ENCODE measurements at regions not wholly inside any gene's neighbourhood (a gene's known extent, or its start where the extent isn't known, plus 50 kb on each side); places are given as distances from the start of the nearest gene placed in this dataset.

DNA sequence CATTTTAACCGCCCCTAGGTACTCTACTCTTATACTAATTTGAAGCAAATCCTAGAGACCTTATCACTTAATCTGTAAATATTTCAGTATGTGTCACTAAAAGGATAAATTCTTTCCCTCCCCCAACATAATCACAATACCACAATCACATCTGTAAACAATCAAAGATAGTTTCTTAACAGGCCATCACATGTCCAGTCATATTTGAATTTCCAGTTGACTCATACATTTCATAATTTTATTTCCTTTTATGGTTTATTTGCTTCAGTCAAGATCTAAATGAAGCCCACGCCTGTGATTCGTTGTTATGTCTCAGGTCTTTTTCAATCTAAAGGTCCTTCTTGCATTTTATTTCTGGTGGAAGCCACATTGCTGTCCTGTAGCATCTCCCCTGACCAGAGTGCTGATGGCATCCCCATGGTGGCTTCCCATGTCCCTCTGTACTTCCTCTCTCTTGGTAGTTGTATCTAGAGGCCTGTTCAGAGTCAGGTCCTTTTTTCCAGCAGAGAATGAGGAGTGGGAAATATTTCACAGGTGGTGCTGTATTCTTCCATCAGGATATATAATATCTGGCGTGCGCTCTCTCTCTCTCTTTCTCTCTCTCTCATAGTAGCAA is 128.6 kb upstream of the SLC22A23 start:
- DNase-seq, result no peak

DNA sequence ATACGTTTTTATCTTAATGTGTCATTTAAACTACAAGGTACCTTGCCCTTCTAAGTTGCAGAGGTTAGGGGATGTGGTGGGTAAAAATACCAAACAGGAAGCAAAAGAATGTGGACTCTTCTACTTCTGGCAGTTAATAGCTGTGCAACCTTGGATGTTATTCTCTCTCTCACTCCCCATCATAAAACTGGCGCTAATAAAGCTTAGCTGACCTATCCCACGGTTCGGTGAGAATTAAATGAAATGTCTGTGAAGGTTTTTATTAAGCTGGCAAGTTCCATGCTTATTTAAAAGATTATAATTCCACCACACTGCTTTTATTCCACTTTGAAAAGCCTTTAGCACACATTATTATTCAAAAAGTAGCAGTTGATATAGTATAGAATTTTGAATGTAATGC is 127.8 kb upstream of the SLC22A23 start:
- DNase-seq, result no peak

DNA sequence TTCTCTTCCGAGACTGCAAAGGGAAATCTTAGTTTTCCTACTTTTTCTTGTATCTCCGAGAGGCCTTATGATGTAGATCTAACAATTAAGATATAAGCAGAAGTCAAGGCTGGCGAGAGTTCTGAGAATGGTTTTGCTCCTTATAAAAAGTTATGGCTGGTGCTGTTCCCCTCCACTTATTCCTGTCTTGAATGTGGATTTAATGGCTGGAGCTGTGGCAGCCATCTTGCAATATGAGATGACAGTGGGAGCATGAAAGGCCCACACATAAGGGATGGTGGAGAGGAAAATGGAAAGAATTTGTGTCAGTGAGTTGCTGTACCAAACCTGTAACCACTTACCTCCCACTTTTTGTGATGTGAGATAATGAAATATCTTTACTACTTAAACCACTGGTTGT is 124.6 kb upstream of the SLC22A23 start:
- DNase-seq, result no peak

DNA sequence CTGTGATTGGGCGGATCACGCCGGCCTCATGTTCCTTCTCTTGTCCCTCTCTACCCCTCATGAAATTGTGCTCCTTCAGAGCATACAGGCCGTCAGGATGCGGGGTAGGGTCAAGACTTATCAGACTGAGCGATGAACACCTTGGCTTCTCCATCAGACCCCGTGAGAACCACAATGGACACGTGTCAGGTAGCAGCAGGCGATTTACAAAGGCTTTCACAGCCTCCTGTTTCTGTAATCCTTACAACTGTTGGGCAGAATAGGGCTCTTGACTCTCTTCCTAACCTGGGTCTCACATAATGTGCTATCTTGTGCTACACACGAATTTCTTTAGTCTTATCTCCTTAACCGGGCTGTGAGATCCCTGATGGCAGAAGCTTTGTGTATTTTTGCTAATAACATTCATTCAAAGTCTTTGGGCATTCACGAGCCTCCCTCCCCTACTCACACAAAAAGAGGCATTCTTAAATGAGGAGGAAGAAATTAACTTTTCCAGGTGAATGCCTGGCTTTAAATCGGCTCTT is 122.9 kb upstream of the SLC22A23 start:
- no peak for DNase-seq

DNA sequence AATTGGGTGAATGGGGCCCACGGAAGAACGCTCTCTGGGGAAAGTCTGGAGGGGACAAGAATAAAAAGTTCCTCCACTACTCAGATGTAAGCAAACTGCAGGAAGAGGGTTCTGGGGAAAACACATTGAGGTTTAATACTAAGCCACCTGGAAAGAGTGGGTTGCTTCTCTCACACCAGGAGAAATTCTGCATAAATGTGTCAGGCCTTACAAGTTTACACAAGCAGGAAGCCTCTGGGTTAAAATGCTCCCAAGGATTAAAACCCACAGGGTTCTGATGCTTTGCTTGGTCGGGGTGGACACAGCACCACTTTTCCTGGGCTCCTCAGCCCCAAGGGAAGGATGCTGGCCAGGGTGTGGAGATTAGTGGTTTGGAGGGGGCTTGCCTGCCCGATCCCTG is 122.1 kb upstream of the SLC22A23 start:
- no peak for DNase-seq

DNA sequence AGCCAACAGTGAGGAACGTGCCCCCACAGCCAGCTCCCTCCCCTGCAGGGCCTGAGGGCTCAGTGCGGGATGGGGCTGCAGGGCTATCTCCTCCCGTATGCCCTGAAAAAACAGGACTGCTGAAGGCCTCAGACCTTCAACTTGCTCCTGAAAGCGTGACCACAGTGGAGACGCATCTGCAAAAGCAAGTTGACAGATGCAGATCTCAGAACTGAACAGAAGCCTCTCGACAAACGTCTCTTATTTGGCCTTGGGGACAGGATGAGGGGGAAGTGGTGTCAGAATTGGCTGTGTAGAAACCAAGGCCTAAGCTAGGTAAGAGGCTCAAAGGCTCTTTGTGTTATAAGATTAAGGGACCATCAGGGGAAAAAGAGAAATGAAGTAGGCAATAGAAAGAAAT is 120.7 kb upstream of the SLC22A23 start:
- no peak for DNase-seq

DNA sequence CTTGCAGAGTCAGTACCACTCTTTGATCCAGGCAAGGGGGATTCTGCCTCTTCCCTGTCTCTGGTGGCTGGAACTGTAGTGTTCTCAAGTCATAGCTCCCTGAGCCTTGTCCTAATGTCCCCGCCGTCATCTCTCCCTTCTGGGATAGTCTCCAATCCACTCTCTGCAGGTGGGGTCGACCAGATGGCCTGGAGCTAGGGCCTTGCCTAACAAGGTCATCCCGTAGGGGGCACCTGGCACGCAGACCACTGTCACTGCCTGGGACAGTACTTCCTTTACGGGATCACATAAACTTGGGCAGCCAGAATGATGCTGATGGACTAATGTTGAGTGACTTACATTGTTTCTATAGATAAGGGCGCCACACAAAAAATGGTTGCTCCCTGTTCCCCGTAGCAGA is 118.9 kb upstream of the SLC22A23 start:
- DNase-seq, result no peak

DNA sequence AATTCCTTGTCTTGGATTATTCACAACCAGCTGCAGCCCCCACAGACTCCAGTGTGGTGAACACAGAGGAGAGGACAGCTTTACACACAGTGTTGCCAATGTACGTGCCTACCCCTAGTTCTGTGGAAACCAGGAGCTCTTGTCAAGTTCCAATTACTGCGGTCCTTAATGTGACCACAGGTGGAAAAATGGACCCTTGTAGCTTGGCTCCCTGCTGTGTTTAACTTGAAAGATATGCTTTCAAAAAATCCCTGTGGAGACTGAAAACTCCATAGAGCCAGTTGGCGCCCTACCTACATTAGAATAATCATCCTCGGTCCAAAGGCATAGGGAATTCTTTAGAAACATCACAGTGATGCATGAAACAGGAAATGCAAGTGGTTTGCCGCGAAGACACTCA is 118.3 kb upstream of the SLC22A23 start:
- no peak for DNase-seq

DNA sequence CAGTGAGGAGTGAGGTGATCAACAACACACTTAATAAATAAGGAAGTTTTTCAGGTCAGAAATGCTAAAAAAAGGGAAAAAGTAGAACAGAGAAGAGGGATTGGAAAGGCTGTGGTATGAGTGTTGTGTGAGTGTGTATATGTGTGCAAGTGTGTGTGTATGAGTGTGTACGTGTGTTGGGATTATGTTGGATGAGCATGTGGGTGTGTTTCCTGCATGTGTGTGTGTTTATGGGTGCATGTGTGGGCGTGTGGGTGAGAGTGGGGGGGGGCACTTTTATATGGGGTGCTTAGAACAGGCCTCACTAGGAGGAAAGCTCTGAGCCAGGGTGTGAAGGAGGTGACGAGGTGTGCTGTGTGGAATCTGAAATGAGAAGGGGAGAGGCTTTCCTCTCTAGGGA is 116.8 kb upstream of the SLC22A23 start:
- DNase-seq, result no peak

DNA sequence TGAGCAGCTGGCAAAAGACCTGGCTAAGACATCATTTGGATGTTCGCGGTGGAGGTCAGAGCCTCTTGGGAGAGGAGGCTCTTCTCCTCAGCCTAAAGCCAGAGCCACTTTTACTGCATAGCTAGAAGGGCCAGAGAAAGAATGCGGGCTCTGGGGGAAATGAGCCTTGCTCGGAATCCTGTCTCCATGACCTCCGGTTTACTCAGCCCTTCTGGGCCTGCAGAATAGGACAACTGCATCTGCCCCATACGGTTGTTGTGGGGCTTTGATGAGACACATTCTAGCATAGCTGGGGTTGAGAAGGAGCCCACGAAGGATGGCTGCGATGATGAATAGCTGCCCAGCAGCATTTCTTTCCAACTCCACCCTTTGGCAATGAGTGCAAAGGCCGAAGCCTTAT is 115.0 kb upstream of the SLC22A23 start:
- DNase-seq, result no peak

DNA sequence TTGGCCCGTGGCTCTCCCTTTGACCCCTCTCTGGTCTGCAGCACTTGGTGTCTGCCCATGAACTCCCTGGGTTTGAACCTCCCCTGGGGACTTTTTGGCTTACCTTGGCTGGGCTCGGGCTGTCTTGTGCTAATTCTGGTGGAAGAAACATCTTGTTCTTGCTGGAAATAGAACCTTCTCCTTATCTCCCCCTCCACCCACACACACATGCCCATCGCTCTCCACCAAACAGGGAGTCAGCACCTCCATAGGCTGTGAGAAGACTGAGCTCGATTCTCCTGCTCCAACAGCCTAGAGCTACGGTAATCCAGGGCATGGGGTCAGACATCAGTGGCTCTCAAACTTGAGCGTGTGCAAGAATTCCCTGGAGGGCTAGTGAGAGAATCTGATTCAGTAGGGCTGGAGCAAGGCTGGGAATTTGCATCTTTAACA is 114.4 kb upstream of the SLC22A23 start:
- DNase-seq, result no peak

DNA sequence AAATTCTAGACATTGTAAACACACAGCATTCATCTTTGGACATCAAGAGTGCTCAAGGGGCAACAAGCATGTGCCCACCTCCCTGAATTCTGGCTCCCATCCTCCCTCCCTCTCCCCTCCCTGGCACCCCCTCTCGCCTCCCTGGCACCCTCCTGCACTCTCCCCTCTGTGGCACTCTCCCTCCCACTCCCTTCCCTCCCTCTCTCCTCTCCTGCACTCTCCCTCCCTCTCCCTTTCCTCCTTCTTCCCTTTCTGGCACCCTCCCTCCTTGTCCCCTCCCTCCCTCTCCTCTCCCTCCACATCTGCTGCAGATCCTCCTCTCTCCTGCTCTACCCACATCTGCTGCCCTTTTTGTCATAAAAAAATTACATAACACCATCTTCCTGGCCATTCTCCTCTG is 113.0 kb upstream of the SLC22A23 start:
- DNase-seq, result no peak

DNA sequence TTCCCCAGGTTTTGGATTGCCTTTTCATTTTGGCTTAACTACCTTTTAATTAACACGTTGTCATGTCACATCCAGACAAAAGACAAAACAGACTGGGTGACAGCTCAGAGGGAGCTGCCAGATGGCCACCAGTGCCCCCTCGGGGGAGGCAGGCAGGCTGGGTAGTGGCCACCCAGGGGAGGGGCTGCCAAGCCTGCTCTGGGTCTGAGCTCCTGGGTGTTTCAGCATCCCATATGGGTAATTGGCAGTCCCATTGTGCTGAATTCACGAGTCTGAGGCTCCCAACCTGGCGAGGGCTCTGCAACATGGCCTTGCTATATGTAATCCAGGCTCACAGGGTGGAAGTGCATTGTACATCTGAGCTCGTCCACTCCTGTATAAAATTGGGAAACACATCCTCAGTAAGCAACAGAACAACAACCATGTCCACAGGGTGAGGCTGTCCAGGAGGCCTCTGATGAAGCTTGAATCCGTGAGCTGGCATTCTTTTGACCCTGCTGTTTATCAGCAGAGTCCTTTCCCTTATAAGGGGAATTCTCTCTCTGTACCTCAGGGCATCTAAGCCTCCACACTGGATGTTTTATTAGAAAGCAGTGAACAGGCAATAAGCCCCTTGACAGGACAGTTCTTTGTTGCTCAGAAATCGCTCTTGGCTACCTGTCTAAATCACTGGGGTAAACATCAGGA is 111.7 kb upstream of the SLC22A23 start:
- no peak for DNase-seq

DNA sequence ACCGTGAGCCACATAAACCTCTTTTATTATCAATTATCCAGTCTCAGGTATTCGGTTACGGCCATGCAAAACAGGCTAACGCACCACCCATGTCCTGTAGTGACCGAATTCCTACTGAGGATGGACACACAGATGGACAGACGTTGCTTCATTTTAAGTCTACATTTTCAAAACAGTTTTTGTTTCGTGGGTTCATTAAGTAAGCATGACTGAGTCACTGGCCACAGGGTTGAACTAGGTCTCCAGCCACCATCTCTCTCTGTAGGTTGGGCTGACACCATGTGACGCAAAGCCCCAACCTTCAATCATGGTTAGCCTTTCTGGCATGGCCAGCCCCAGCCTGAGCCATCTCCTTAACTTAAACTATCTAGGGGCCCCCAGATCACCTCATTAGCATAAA is 110.0 kb upstream of the SLC22A23 start:
- DNase-seq, result peak; percentile 41

DNA sequence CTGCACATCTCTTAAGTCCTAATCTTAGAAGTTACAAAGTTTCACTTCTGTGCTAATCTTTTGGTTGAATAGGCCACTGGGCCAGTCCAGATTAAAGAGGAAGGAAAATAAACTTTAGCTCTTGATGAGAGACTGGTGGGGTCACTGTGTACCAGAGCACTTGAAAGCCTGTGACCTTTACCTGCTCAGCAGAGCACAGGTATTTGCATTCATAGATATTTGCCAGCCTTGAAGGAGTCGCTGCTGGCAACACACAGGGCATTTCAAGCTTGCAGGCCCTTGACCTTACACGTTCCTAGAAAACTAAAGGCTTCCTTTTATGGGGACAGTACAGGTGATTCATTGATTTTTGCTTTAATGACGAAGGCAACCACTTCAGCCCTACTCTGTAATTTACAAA is 108.4 kb upstream of the SLC22A23 start:
- no peak for DNase-seq

DNA sequence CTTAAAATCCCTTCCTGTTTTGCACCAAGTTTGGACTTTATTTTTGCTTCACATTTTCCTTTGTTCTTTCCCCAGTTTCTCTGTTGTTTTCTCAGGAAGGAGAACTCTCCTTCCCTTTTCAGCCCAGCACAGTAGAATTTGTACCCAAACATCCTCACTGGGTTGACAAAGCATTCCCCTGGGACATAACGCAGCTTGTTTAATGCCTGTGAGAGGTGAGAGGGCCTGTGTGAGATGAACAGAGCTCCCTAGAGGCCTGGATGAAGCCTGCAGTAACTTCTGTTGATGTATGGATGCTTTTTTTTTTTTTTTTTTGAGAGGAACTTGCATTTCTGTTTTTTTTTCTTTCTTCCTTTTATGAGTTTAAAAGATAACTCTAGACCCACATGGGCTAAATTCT is 104.9 kb upstream of the SLC22A23 start:
- no peak for DNase-seq

DNA sequence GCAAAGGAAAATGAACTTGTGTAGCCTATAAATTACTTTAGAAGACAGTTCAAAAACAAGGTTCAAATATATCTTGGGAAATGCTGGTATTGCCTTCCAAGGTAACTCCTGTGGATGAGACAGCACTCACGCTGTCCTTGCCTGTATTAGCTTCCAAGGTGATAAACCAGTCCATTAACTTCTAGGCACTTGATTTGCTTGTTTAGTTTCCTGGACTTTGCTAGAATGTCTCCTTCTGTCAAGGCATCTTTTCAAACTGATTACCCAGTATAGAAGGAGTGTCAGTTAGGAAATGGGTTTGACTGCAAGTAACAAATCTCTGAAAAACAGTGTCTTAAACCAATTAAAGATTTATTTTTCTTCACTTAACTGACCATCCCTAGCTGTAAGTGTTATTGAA is 103.4 kb upstream of the SLC22A23 start:
- DNase-seq, result no peak

DNA sequence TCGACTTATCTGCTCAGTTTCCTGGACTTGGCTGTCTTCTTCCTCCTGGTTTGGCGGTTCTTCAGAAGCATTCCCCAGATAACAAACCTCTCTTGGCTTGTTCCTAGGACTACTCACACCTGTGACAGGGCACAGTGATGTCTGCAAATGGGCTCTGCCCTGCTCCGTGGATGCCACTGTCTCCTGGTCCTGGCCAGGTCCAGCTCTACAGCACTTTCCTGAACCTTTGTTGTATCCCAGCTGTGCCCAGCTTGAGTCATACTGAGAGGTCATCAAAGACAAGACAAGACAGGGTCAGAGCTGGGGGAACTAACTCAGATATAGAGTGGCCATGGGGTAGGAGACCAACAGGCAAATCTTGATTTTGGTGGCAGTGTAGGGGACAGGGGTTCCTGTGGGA is 102.7 kb upstream of the SLC22A23 start:
- no peak for DNase-seq

DNA sequence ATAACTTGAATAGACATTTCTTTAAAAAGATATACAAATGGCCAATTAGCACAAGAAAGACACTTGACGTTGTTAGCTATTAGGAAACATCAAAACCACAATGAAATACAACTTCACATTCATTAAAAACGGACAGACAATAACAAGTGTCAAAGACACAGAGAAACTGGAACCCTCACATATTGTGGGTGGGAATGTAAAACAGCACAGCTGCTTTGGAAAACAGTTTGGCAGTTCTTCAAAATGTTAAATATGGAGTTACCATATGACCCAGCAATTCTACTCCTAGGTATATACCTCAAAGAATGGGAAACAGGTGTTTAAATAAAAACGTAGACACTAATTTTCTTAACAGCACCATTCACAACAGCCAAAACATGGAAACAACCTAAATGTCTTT is 100.5 kb upstream of the SLC22A23 start:
- DNase-seq, result no peak

DNA sequence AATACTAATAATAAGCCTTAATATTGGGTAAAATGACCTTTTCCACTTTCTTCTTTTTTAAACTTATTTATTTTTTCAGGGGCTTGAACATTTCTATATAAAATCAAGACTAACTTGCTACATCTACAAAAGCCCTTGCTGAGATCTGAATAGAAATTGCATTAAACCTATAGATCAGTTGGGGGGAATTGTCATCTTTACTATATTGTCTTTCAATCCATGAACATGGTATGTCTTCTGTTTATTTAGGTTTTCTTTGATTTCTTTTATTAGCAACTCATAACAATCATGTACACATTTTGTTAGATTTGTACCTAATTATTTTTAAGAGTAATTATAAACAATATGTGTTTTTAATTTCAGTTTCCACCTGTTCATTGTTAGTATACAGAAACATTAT is 96.4 kb upstream of the SLC22A23 start:
- no peak for DNase-seq

DNA sequence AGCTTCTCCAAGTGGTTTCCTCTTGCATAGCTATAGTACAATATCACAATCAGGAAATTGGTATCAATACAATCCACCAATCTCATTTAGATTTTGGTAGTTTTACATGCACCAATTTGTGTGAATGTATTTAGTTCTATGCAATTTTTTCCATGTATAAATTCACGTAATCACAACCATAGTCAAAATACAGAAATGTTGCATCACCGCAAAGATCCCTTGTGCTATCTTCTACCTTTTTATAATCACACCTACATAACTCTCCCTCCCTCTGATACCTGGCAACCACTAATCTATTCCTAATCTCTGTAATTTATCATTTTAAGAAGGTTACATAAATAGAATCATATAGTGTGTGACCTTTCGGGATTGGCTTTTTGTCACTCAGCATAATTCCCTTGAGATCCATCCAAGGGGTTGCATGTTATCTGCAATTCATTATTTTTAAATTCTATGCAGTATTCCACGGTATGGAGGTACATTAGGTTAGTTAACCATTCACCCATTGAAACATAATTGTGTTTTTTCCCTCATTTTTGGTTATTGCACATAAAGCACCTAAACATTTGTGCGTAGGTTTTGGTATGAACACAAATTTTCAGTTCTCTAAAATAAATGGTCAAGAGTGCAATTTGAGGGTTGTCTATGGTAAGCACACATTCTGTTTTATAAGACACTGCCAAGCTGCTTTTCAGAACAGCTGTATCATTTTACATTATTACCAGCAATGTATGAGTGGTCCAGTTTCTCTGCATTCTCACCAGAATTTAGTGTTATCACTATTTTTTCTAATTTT is 95.1 kb upstream of the SLC22A23 start:
- DNase-seq, result no peak

DNA sequence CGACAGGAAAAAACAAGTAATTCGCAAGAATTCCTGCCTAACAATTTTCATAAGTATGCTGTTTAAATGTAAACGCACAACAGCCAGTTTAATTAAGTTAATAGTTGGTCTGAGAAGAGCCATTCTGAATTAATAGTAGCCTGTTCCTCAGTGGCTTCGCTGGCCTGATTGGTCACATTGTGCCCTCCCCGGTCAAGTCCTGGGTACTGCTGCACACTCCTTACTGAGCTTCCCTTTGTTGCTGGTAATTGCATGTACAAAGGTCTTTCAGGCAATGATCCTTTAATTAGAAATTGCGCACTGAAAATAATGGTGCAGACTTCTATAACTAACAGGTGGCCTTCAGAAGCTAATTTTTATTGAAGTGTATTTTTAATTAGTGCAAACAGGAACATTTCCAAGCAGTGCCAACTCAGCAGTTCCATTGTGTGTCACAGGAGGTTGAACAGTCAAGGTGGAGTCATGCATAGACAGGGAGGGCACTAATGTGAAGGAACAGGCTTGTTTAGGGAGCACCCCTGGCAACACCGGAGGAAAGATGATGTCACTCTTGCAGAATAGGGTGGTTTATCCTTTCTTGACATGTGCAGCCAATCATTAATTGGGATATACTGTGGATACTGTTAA is 92.6 kb upstream of the SLC22A23 start:
- no peak for DNase-seq

DNA sequence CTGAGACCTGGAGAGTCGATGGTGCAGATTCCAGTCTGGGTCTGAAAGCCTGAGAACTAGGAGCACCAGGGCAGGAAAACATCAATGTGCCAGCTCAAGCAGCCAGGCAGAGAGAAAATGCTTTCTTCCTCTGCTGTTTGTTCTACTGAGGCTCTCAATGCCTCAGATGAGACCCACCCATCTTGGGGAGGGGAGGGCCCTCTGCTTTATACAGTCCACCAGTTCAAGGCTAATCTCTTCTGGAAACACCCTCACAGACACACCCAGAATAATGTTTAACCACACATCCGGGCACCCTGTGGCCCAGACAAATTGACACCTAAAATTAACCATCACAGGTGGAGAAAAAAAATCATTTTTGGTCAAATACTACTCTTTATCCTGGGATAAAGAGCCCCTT is 89.3 kb upstream of the SLC22A23 start:
- no peak for DNase-seq

DNA sequence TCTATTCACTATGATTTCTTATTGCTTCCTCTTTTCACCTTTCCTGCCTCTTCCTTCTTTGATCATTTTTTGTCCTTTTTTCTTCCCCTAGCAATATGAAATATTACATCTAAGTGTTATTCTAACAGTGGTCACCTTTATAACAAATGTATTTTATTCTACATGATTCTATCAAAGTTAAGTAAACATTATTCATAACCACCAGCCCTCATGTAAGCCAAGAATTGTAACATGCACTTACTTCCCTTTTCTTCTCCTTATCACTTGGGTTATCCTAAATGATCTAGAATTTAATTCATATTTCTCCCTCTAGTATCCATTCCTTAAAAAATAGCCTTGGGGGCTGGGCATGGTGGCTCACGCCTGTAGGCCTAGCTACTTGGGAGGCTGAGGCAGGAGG is 88.3 kb upstream of the SLC22A23 start:
- no peak for DNase-seq
